Prostate gland (tissue), 2 donors: ENCODE measurements at regions not wholly inside any gene's neighbourhood (a gene's known extent, or its start where the extent isn't known, plus 50 kb on each side); places are given as distances from the start of the nearest gene placed in this dataset.

Experiments used
- DNase-seq: peaks from one replicate; pipeline ENCODE4 v3.0.0-alpha.2; 2019; ENCODE audit warnings: low spot score
- H3K27ac ChIP-seq, 2 donors: fragments of 200-600 bp; sonication (generic); 2 replicates each; pipeline ENCODE4 v1.5.1; 2017 to 2019
- H3K27me3 ChIP-seq: fragments of 200-600 bp; sonication (generic); replicated peaks from 2 replicates; pipeline ENCODE4 v1.5.1; 2019; ENCODE audit not compliant: insufficient read depth
- H3K36me3 ChIP-seq, 2 donors: fragments of 200-600 bp; sonication (generic); 1 replicate in 1 of 2; 2 replicates in 1 of 2; pipeline versions ENCODE4 v1.5.1 to v1.8.1; 2017 to 2019
- H3K4me1 ChIP-seq: fragments of 200-600 bp; sonication (generic); replicated peaks from 2 replicates; pipeline ENCODE4 v1.5.1; 2019
- H3K4me3 ChIP-seq, 2 donors: fragments of 200-600 bp; sonication (generic); 2 replicates each; pipeline ENCODE4 v1.5.1; 2017 to 2019
- H3K9me3 ChIP-seq: fragments of 200-600 bp; sonication (generic); 2 replicates; pipeline ENCODE4 v1.5.1; 2017
- POLR2A ChIP-seq: fragments of 450-650 bp; IDR thresholded peaks from one replicate; pipeline ENCODE4 v1.6.1; 2016; ENCODE audit warnings: antibody characterized with exemption, mild to moderate bottlenecking
- POLR2AphosphoS5 ChIP-seq: sonication (generic); formaldehyde crosslinking; IDR thresholded peaks from one replicate; pipeline ENCODE4 v1.6.1; 2017; ENCODE audit warnings: antibody characterized with exemption
- WGBS: methylation state at CpG from one replicate; pipeline ENCODE4 v1.1.5; 2018; 5-methylcytosine and 5-hydroxymethylcytosine counted together
- intact Hi-C: fragments of 100-400 bp; cut with DNase I; formaldehyde crosslinking; loops from one replicate; pipeline ENCODE4 v1.14.2; 2022
- TF ChIP-seq, protein P1 (sequence below), 4 experiments: fragments of 200-600 bp in 2 of 4; fragments of 450-650 bp in 2 of 4; sonication (generic) in 2 of 4; IDR thresholded peaks; 1 replicate in 3 of 4; 2 replicates in 1 of 4; pipeline ENCODE4 v1.5.1; 2016 to 2019; ENCODE audit warnings: antibody characterized with exemption in 4 of 4, mild to moderate bottlenecking in 2 of 4, moderate library complexity in 2 of 4

DNA sequence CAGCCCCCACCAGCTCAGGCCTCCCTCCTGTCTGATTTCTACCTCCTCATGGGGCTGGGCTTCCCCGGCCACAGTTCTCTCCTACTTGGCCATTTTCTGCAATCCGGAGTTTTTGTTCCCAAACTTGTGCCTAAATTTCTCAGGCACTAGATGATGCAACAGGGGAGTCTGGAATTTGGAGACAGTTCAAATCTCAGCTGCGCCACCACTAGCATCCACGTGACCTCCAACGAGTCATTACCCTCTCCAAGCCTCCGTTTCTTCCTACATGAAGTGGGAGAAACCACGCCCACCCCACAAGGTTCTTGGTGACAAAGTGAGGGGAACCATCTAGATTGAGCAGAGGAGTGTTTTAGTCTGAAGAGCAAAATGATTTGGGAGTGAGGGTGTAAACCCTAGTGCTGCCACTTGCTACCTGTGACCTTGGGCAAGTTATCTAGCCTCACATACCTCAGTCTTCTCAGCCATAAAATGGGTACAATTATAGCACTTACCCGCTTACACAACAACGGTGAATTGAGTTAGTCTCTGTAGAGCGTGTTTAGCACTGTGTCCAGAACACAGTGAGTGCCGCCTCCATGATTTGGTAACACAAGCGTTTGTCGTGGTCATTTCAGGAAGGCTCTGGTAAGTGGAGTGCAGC lies 61.4 kb upstream of the ASAP2 start:
- TF ChIP-seq POLR2A (no peak), POLR2AphosphoS5 (no peak)
- TF ChIP-seq, protein P1, sequence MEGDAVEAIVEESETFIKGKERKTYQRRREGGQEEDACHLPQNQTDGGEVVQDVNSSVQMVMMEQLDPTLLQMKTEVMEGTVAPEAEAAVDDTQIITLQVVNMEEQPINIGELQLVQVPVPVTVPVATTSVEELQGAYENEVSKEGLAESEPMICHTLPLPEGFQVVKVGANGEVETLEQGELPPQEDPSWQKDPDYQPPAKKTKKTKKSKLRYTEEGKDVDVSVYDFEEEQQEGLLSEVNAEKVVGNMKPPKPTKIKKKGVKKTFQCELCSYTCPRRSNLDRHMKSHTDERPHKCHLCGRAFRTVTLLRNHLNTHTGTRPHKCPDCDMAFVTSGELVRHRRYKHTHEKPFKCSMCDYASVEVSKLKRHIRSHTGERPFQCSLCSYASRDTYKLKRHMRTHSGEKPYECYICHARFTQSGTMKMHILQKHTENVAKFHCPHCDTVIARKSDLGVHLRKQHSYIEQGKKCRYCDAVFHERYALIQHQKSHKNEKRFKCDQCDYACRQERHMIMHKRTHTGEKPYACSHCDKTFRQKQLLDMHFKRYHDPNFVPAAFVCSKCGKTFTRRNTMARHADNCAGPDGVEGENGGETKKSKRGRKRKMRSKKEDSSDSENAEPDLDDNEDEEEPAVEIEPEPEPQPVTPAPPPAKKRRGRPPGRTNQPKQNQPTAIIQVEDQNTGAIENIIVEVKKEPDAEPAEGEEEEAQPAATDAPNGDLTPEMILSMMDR (IDR thresholded peaks at IDR 0.05) = no peak
- no peaks in the 10 kb centered on the region for H3K36me3 ChIP-seq
- 70% methylated on average over 13 of the region's 13 CpGs for WGBS
- H3K4me3 ChIP-seq = no peak overlapping the region
- no peak for DNase-seq
- H3K27ac ChIP-seq = no peak overlapping the region
- H3K27me3 ChIP-seq = peaks cover 2% of the 10 kb centered on the region
- intact Hi-C loops = loop anchor here (5.0 to 10.0 kb wide), 2 partner anchors 60 to 192 kb away; partner anchors contain the start of gene ASAP2
- H3K4me1 ChIP-seq = no peaks in the 10 kb centered on the region
- no peaks in the 10 kb centered on the region for H3K9me3 ChIP-seq

DNA sequence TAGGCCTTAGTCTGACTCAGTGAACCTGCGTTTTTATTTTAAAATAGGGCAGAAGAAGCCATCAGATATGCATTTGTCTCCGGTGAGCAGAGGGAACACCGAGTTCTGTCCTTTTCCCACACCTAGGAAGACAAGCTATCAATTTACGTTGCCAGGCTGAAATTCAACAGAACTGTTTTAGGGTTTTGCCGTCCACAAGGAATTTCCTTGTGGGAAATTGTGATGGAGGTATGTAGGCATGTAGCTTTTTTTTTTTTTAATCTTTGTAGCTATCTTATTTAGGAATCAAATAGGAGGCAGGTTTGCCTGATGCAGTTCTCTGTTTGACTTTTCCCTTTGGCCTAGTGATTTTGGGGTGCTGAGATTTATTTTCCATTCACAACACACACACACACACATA lies 62.0 kb upstream of the ASAP2 start:
- DNase-seq = no peak
- H3K4me1 ChIP-seq = no peaks in the 10 kb centered on the region
- TF ChIP-seq, protein P1 (IDR thresholded peaks at IDR 0.05) = no peak
- TF ChIP-seq POLR2A = no peak
- no peak for TF ChIP-seq POLR2AphosphoS5
- no peaks in the 10 kb centered on the region for H3K9me3 ChIP-seq
- WGBS = 83% methylated on average over 5 of the region's 5 CpGs
- no peak overlapping the region for H3K27ac ChIP-seq
- intact Hi-C loops = loop anchor here (5.0 to 10.0 kb wide), 3 partner anchors 60 to 272 kb away; partner anchors contain the start of gene ASAP2
- peaks cover 2% of the 10 kb centered on the region for H3K27me3 ChIP-seq
- no peak overlapping the region for H3K4me3 ChIP-seq
- no peaks in the 10 kb centered on the region for H3K36me3 ChIP-seq

DNA sequence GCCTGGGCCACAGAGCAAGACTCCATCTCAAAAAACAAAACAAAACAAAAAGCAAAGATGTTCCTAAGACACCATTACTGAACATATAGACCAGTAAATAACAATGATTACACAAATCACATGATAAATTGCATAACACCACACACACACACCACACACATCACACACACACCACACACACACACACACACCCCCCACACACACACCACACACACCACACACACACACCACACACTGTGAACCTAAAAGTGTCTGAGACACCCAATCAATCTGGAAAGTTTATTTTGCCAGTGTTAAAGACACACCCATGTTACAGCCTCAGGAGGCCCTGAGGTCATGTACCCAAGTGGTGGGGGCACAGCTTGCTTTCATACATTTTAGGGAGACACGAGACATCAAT lies 62.6 kb upstream of the ASAP2 start:
- TF ChIP-seq, protein P1 (IDR thresholded peaks at IDR 0.05) = no peak
- no peak for TF ChIP-seq POLR2A
- no peak for TF ChIP-seq POLR2AphosphoS5
- no peaks in the 10 kb centered on the region for H3K36me3 ChIP-seq
- no peak overlapping the region for H3K27ac ChIP-seq
- no peak for DNase-seq
- H3K4me3 ChIP-seq = no peak overlapping the region
- H3K4me1 ChIP-seq = no peaks in the 10 kb centered on the region
- WGBS = 95% methylated on average over 1 of the region's 1 CpG
- H3K27me3 ChIP-seq = peaks cover 2% of the 10 kb centered on the region
- no peaks in the 10 kb centered on the region for H3K9me3 ChIP-seq
- intact Hi-C loops = loop anchor here (5.0 to 10.0 kb wide), 2 partner anchors 61 to 272 kb away; partner anchors contain the start of gene ASAP2

DNA sequence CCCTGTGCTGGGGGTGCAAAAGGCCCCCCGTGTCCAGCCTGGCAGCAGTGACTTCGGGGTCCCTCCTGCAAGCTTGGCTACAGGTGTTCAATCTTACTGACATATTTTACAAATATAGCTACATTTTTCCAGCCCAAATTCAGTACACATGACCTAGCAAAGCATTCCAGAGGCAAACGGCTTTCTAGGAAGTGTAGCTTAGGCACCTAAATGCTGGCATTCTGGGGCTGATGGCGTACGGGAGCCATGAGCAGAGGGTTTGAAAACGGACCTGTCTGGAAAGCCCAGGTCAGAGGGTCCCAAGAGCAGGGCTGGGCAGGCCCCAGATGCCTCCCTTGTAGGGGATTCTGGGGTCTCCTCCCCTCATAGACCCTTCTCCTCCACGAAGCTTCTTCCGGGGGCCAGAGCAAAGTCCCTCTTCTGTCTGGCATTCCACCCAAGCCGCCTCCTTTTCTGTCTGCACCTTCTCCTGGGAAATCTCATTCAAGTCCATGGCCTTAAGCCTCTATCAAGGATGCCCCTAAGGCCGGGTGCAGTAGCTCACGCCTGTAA lies 63.3 kb upstream of the ASAP2 start:
- Histone ChIP-seq H3K4me1 (no peaks in the 10 kb centered on the region), H3K27me3 (peaks cover 2% of the 10 kb centered on the region), H3K27ac (peak overlapping the region in 1 of 2 donors; percentile 42), H3K36me3 (no peaks in the 10 kb centered on the region), H3K4me3 (no peak overlapping the region), H3K9me3 (no peaks in the 10 kb centered on the region)
- TF ChIP-seq POLR2AphosphoS5 = no peak
- intact Hi-C loops = loop anchor here (5.0 to 10.0 kb wide), 2 partner anchors 61 to 271 kb away; partner anchors contain the start of gene ASAP2
- 71% methylated on average over 11 of the region's 11 CpGs for WGBS
- no peak for DNase-seq

- 9% methylated on average over 40 of the region's 40 CpGs for WGBS
- DNase-seq = peak; percentile 65
- H3K4me3 ChIP-seq = no peak overlapping the region
- no peaks in the 10 kb centered on the region for H3K9me3 ChIP-seq
- H3K27ac ChIP-seq = peak overlapping the region in 1 of 2 donors; percentile 42
- intact Hi-C loops = loop anchor here (5.0 to 10.0 kb wide), 2 partner anchors 62 to 270 kb away; partner anchors contain the start of gene ASAP2
- H3K36me3 ChIP-seq = no peaks in the 10 kb centered on the region
- H3K4me1 ChIP-seq = no peaks in the 10 kb centered on the region
- H3K27me3 ChIP-seq = peaks cover 2% of the 10 kb centered on the region
- TF ChIP-seq POLR2A (no peak), POLR2AphosphoS5 (peak; percentile 58)
- TF ChIP-seq, protein P1 (IDR thresholded peaks at IDR 0.05) = peak; percentile 95 to 99 (median 98)
Measured at GRCh38 chr2:9142551-9143263, 63.9 kb upstream of the ASAP2 start.
